GM18907 (cell line): ENCODE measurements at regions not wholly inside any gene's neighbourhood (a gene's known extent, or its start where the extent isn't known, plus 50 kb on each side); places are given as distances from the start of the nearest gene placed in this dataset.

Experiments
- ATAC-seq: cut with Tn5 transposase; IDR thresholded peaks from one replicate; pipeline ENCODE4 v1.9.1; 2021; ENCODE audit warnings: mild to moderate bottlenecking, moderate library complexity; ENCODE audit not compliant: unreplicated experiment

DNA sequence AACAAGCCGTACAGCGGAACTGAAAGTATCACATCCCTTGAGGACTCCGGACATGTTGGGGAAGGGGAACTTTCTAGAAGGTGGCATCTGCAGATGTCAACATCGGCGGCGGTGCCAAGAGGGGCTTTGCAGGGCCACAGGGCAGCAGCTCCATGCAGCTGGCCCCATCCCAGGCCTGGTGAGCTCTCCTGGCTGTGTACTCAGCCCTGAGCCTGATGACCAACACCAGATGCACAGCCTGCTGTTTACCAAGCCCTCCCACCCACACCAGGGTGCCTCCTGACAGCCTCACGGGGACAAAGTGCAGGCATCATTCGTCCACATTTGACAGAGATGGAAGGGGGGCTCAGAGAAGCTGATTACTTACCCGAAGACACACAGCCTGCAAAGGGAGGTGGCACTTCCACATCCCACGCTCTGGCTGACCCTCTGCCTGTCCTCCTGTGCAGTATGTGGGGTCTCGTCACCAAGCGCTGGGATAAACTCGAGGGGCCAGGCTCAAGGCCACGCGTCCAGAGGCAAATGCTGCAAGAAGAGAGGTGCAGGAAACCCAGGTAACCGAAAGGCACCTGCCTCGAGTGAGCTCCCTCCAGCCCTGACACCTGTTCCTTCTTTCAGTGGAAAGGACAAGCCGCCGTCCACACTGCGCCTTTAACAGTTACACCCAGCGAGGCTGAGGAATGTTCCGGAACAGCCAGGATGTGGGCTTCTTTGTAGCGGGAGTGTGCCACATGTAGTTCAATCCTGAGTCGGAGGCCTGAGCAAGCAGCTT is 69.0 kb upstream of the ASAP2 start:
- no peak for ATAC-seq

DNA sequence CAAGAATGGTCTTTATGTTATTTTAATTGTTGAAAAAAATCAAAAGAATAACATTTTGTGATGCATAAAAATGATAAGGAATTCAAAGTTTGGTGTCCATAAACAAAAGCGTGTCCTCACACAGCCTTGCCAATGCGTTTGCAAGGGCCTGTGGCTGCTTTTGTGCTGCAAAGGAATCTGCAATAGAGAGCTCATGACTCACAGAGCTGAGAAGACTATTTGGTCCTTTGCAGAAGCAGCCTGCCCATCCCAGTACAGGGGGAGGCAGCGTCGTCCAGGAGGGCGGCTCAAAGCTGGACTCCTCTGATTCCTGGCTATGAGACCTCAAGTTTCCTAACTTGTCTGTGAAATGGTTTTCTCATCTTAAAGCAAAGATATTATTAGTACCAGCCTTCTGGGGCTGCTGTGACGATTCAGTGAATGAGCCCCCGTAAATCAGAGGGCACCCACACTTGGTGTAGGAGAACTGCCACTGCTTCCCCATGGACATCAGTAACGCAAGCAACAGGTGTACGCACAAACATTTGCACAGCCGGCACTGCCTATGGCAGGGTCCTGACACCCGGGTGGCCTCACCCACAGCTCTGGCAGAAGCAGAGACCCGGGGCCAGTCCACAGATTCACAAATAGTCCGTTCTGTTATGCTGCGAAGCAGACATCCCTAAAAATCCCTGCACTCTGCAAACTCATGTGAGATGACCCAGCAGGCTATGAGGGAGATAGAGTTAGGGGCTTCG is 70.6 kb upstream of the ASAP2 start:
- no peak for ATAC-seq

DNA sequence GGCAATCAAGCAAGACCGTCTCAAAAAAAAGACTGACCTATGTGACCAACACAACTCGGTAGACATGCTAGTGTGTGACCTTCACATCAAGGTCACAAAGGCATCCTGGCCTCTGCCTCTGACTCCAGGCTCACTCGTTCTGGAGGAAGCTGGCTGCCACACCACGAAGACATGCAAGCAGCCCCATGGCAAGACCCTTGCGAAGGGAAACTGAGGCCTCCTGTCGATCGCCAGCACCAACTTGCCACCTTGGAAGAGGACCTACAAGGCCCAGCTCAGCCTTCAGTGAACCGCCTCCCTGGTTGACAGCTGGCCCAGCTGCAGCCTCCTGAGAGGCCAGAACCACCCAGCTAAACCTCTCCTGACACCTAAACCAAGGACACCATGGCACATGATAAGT is 79.3 kb upstream of the ASAP2 start:
- no peak for ATAC-seq

DNA sequence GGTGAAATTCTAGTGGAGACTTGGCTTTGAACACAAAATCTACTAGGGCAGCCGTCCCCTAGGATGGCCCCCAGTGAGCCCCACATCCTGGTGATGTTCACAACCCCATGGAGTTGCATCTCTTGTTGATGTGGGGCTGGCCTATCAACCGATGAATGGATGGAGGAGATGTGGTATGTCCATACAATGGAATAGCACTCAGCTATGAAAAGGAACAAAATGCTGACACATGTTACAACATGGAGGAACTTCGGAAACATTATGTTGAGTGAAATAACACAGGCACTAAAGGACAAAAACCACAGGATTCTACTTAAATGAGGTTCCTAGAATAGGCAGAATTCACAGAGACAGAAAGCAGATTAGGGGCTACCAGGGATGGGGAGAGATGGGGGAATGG is 80.1 kb upstream of the ASAP2 start:
- ATAC-seq, result no peak

DNA sequence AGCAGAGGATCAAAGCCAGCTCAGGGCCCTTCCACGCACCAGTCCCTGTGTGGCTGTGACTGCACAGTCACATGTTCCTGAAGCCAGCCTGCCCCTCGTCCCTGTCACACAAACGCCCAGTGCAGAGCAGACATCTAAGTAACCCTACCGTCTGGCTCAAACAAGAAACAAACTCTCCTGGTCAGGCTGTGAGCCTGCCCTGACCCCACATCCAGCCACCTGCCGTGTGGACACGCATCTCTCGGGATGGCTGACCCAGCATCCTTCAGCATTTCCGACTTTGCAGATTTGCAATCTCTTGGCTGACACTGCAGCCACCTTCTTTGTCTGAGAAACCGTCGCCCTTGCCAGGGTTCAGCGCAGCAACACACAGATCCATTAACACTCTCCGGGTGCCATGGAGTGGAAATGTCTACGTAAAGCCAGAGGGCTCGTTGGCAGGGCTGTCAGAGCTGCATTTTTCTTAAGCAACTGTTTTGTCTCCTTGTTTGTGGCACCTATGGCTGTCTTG is 82.3 kb upstream of the ASAP2 start:
- no peak for ATAC-seq

DNA sequence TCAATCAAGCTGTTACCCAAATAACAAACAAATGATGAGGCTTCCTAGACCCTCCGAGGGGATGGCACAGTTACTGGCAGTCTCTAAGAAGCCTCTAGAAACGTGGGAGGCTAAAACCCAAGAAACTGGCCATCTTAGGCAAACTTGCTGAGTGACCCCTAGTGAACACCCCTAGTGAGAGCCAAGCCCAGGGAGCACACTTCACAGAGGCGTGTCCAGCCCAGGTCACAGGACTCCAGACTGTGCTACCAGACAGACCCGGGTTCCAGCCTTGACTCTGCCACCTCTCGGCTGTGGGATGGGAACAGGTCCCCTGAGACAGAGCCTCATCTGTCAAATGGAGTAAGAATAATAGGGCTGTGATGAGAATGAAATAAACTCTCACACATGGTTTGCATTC is 83.5 kb upstream of the ASAP2 start:
- no peak for ATAC-seq

DNA sequence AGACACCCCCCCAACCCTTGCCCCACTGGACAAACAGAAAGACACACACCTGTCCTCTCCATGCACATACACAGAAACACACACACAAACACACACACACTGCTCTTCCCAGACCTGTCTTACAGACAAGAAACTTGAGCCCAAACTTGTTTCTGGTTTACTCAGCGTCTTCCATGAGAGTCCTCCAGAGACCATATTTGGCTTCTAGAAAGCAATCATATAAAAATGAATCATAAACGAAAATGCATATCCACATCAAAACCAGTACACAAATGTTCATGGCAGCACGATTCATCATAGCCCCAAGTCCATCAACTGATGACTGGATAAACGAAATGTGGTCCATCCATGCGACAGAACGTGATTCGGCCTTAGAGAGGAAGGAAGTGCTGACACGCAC is 84.2 kb upstream of the ASAP2 start:
- no peak for ATAC-seq

DNA sequence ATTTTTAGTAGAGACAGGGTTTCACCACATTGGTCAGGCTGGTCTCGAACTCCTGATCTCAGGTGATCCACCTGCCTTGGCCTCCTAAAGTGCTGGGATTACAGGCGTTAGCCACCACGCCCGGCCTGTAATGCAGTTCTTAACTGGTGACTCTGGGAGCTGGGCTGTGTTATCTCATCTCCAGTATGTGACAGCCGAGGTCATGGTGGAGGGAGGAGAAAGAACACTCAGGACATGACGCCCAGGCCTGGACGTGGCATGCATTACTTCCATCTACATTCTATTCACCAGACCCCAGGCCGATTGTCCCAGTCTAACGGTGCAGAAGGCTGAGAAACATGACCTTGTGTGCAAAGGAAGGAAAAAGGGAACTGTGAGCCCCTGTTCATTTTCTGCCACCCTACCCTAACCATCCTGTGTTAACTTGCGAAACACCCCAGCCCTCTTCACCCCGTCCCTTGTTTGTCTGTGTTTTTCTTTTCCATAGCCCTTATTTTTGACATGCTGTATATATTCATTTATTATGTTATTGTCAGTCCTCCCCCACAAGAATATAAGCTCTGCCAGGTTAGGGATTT is 88.1 kb upstream of the ASAP2 start:
- no peak for ATAC-seq

DNA sequence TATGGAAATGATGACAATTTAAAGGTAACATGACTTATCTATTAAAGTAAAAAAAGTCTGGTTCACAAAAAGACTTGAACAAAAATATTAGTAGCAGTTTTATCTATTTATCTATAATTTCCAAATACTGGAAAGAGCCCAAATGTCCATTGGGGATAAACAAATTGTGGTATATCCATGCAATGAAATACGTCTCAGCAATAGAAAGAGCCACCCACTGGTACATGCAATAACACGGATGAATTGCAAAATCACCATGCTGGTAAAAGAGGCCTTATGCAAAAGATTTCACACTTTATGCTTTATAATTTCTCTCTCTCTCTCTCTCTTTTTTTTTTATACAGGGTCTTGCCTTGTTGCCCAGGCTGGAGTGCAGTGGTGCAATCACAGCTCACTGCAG is 91.4 kb upstream of the ASAP2 start:
- ATAC-seq, result no peak

DNA sequence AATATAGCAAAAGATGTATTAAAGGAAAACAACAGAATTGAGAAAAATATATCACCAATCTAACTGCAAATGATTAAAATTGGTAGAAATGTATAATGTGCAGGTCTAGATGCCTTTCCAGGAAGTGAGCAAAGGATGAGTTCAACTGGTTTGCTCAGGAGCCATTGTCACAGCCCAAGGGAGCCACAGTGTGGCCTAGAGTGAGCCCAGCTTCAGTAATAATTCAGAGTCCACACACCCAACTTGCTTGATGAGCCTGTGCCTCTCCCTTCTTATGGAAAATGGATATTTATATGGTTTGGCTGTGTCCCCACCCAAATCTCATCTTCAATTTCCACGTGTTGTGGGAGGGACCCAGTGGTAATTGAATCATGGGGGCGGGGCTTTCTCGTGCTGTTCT is 92.2 kb upstream of the ASAP2 start:
- ATAC-seq, result no peak

DNA sequence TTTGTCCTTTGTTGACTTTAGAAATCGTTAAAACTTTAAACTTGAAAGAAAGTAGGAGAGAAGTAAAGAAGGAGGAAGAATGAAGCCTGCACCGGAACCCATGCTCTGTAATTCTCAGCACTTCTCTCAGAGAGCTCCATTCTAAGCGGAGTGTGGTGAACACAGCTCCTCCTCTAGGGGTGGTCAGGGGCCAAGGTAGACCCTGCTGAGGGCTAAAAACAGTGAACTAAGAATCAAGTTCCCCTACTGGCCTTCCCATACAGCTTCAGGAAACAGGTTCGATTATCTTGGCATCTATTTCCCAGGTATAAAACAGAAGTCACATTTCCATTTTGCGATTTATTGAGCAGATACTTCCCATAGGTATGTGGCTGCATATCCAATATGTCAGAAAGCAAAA is 92.7 kb upstream of the ASAP2 start:
- ATAC-seq, result no peak

DNA sequence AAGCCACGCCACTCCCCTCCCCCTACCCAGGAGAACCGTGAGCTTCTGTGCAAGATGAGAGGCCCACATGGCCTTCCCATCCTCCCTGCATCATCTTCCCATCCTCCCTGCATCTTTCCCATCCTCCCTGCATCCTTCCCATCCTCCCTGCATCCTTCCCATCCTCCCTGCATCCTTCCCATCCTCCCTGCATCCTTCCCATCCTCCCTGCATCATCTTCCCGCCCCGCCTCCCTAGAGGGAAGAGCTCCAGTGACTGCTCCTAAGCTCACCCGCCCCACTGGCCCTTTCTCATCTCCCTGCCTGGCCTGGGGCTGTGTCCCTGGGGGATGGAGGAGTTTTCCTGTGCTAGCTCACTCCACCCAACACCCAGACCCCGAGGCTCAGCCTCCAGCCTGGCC is 93.3 kb upstream of the ASAP2 start:
- no peak for ATAC-seq

DNA sequence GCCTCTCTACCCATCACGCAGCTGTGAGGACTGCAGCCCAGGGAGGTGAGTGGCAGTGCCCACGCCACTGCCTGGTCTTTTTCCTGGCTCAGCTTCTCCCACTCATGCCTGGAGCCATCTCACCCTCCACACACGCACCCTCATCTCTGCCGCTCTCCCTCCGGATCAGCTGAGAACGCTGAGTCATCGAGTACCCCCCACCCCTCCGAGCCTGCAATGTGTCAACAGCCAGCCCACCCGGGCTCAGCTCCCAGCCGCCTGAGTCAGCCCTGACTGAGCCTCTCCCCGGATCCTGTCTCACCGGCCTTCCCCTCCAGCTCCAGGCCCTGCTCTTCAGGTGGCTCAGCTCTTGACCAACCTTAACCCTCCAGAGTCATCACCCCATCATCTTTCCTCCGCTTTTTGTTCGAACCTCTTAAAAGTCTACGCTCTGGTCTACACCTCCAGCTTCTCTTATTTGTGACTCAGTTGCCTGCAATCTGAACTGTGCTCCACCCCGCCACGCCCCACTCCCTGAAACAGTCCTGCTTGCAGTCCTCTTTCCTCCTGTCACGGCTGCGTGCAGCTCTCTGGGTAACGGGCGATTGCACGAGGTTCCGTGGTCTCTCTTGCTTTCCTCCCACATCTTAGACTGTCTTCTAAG is 94.4 kb upstream of the ASAP2 start:
- ATAC-seq, result no peak

DNA sequence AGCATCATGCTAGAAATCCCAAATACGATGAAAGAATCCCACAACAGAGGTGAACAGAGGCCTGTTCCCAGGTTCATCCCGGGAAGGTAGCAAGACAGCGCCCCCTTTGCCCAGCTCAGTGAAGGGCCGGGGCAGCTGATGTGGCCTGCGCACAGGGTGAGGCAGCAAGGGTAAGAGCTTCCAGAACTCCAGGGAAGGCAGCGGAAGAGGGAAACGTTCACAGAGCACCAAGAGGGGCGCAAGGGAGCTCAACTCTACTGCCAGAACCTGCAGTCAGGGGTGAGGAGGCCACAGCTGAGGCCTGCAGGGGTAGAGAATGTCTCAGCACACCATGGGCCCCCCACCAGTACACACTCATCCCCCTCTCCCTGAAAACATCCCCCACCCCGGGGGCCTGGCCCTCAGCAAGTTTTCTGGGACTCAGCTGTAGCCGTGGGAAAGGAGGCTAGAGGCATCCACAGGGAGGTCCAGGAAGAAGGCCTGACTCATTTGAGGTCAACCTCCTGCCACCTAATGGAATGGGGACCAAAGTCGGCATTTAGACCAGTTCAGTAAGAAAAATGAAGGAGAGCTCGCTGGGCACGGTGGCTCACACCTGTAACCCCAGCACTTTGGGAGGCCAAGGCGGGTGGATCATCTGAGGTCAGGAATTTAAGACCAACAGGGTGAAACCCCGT is 95.6 kb upstream of the ASAP2 start:
- no peak for ATAC-seq

DNA sequence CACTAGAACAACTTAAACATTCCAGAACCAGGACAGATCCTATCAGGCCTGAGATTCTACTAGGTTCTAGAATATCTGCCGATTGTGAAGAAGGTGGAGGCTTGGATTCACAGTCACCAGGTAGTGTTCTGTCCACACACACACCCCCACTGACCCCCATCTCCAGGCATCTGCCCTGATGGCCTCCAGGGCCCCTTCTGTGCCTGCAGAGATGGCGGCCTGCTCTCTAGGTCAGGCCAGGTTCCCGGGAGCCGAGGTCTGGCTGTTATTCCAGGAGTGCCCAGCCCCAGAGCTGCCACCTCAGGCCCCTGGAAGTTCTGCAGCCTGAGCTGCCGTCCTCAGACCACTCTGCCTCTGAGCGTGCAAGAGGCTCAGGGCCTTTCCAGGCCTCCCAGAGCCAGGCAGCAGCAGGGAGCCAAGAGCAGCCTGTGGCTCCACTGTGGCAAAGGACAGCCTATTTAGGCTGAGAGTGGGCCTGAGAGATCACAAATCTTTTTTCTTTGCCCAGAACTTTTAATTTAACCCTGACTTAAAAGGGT is 96.2 kb upstream of the ASAP2 start:
- ATAC-seq, result no peak

DNA sequence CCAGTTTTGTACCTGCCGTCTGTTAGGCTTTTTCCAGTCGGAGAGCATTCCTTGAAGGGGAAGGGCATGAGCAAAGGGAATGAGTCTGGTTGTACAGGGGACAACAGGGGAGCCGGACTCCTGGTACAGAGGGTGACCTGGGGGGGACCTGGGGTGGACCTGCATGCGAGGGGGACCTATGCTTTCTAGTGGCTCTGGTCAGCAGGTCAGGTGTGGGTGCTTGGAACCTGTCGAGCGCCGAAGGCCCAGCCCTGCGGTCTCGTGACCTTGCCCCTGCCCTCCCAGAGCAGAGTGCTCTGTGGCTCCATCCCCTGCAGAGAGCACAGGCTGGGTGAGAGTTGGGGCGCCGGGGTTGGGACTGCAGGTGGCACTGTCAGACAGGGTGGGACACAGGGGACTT is 96.7 kb upstream of the ASAP2 start:
- ATAC-seq, result no peak

DNA sequence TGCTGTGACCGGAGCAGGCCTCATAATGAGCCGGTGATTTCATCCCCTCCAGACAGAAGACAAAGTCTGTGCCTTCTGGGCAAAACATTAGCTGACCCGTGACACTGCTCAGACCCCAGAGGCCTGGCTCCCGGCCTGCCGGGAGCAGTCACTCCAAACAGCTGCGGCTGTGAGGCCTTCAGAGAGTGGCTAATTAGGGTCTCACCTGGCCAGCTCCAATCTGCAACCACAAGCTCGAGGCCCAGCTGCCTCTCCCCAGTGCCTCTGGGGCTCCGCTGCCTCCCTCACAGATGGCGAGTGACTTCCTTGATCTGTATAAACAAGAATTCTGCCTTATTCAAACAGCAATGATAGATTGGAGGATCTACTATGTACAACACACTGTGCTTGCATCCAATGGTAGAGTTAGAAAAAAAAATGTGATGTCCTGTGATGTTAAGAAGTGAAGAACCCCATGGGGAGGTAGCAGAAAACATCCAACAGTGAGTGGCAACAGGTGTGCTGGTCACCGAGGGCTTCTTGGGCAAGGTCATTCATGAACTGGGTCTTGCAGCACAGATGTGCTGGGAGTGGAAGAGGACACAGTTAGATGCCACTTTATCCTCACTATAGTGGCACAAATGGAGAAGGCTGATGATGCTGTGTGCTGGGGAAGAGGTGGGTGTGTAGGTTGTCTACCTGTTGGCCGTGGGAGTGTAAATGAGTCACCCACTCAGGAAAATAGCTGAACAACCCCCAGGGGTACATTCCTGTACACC is 98.2 kb upstream of the ASAP2 start:
- ATAC-seq, result no peak

DNA sequence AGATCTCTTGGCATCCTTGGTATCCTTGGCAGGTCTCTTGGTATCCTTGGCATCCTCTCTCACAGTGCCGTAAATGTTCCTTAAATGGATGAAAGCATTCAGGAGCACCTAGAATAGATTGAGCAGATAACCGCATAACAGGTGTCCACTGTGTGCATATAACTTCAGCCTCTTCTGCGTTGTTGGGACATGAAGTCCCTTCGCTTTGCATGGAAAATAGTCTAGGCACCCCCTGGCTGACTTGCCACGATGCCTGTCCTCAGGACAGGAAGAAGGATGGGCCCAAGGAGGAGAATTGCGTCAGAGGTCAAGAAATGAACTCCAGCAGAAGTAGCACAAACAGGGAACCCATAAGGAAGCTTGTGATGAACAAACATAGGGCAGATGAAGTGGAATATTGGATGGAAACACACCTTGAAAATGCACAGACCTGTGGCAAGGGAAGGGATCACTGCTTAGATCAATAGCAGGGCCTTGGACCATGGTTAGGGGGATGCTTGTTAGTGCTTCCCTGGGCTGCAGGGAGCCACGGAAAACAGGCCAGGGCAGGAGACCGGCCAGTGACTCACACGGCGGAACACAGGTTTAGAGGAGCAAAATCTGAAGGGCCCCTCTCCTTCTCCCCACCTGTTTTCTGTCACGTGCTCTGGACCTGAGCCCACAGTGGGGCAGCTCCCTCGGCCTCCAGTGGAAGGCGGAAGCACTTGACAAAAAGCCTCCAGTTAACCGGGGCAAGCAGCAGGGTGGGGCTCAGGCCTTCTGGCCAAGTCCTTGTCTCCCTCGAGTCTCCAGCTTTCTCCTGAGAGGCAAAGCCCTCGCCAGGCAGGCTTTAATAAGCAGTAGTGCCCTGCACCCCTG is 99.2 kb upstream of the ASAP2 start:
- ATAC-seq, result no peak
